Uterus (tissue), 3 donors: ENCODE measurements at regions not wholly inside any gene's neighbourhood (a gene's known extent, or its start where the extent isn't known, plus 50 kb on each side); places are given as distances from the start of the nearest gene placed in this dataset.

ENCODE experiments used
- DNase-seq, 2 donors: peaks; one replicate each; pipeline ENCODE4 v3.0.0-alpha.2; 2019 to 2020
- H3K27ac ChIP-seq, 2 donors: fragments of 200-600 bp; sonication (generic); 1 replicate in 1 of 2; 2 replicates in 1 of 2; pipeline ENCODE4 v1.5.1; 2016 to 2018
- H3K27me3 ChIP-seq, 2 donors: fragments of 200-600 bp; sonication (generic); one replicate each; pipeline ENCODE4 v1.5.1; 2018 to 2019; ENCODE audit warnings: control low read depth in 1 of 2
- H3K36me3 ChIP-seq, 2 donors: fragments of 200-600 bp; sonication (generic); one replicate each; pipeline ENCODE4 v1.5.1; 2019; ENCODE audit warnings: control low read depth in 1 of 2
- H3K4me1 ChIP-seq, 2 donors: fragments of 200-600 bp; sonication (generic); one replicate each; pipeline ENCODE4 v1.5.1; 2018 to 2019; ENCODE audit warnings: control low read depth in 1 of 2
- H3K4me3 ChIP-seq, 2 donors: fragments of 200-600 bp; sonication (generic); 1 replicate in 1 of 2; 2 replicates in 1 of 2; pipeline ENCODE4 v1.5.1; 2018 to 2019; ENCODE audit warnings: mild to moderate bottlenecking in 1 of 2
- H3K9me3 ChIP-seq, 2 donors: fragments of 200-600 bp; sonication (generic); one replicate each; pipeline ENCODE4 v1.5.1; 2019; ENCODE audit warnings: control low read depth in 1 of 2
- CTCF ChIP-seq, 4 experiments: fragments of 200-600 bp in 2 of 4; fragments of 450-650 bp in 2 of 4; sonication (generic) in 2 of 4; IDR thresholded peaks; one replicate each; pipeline ENCODE4 v1.5.1; 2016 to 2019; ENCODE audit warnings: antibody characterized with exemption in 4 of 4, mild to moderate bottlenecking in 2 of 4, moderate library complexity in 1 of 4
- POLR2A ChIP-seq, 2 donors: fragments of 450-650 bp; IDR thresholded peaks; one replicate each; pipeline ENCODE4 v1.6.1; 2016; ENCODE audit warnings: antibody characterized with exemption in 2 of 2, mild to moderate bottlenecking in 1 of 2, moderate library complexity in 1 of 2
- intact Hi-C: fragments of 100-400 bp; cut with DNase I; formaldehyde crosslinking; loops from one replicate; pipeline ENCODE4 v1.15.1; 2023; ENCODE audit warnings: low total_unique reads
- donor health status: DM: yes; HTN: yes; CAD: no.

- no peaks in the 10 kb centered on the region for H3K27me3 ChIP-seq
- TF ChIP-seq CTCF (IDR thresholded peaks at IDR 0.05) (no peak), POLR2A (IDR thresholded peaks at IDR 0.05) (no peak)
- DNase-seq, result no peak
- H3K9me3 ChIP-seq, result no peaks in the 10 kb centered on the region
- no peaks in the 10 kb centered on the region for H3K36me3 ChIP-seq
- no peak overlapping the region for H3K4me3 ChIP-seq
- no peaks in the 10 kb centered on the region for H3K4me1 ChIP-seq
- intact Hi-C loops, result no loop called here
- H3K27ac ChIP-seq, result no peak overlapping the region
Observed at GRCh38 chr4:20101831-20102230, 149.9 kb upstream of the SLIT2 start.

- Histone ChIP-seq H3K4me1 (no peaks in the 10 kb centered on the region), H3K36me3 (no peaks in the 10 kb centered on the region), H3K27me3 (no peaks in the 10 kb centered on the region), H3K9me3 (no peaks in the 10 kb centered on the region), H3K4me3 (no peak overlapping the region), H3K27ac (no peak overlapping the region)
- TF ChIP-seq POLR2A (IDR thresholded peaks at IDR 0.05) (no peak), CTCF (IDR thresholded peaks at IDR 0.05) (no peak)
- no peak for DNase-seq
- intact Hi-C loops, result no loop called here
Observed at GRCh38 chr4:20096911-20097310, 154.8 kb upstream of the SLIT2 start.

GRCh38 chr4:20095805-20096541, 155.7 kb upstream of the SLIT2 start:
- Histone ChIP-seq H3K4me1 (no peaks in the 10 kb centered on the region), H3K27me3 (no peaks in the 10 kb centered on the region), H3K9me3 (no peaks in the 10 kb centered on the region), H3K4me3 (no peak overlapping the region), H3K36me3 (no peaks in the 10 kb centered on the region), H3K27ac (no peak overlapping the region)
- no peak for DNase-seq
- TF ChIP-seq CTCF (IDR thresholded peaks at IDR 0.05), result no peak
- intact Hi-C loops, result no loop called here

DNA sequence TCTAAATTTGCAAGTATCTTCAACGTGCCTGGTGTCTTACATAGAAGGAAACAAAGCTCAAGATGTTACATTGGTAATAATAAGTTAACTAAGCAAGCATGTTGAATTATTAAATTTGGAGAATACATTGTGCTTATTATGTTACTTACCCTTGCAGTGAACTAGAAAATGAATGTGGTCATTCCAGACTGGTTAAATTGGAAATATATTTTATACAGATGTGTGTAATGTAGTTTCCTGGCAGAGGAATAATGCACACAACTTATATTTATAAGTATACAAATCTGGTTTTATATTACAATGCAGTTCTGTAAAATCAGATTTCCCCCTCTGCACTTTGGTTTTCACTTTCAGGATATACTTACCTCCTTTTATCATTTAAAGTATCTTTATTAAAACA, 159.9 kb upstream of the SLIT2 start:
- Histone ChIP-seq H3K27me3 (no peaks in the 10 kb centered on the region), H3K9me3 (no peaks in the 10 kb centered on the region), H3K27ac (no peak overlapping the region), H3K4me1 (no peaks in the 10 kb centered on the region), H3K4me3 (no peak overlapping the region), H3K36me3 (no peaks in the 10 kb centered on the region)
- DNase-seq, result no peak
- intact Hi-C loops, result no loop called here
- TF ChIP-seq POLR2A (IDR thresholded peaks at IDR 0.05) (no peak), CTCF (IDR thresholded peaks at IDR 0.05) (no peak)

DNA sequence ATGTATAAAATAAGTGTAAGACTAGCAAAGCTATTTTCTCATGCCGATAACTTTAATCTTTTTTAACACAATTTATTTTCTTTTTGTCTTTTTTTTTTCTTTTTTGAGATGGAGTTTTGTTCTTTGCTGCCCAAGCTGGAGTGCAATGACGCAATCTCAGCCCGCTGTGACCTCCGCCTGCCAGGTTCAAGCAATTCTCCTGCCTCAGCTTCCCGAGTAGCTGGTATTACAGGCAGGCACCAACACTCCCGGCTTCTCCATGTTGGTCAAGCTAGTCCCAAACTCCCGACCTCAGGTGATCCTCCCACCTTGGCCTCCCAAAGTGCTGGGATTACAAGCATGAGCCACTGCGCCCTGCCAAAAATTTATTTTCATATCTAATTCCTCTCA, 164.2 kb upstream of the SLIT2 start:
- Histone ChIP-seq H3K4me3 (no peak overlapping the region), H3K36me3 (no peaks in the 10 kb centered on the region), H3K27ac (no peak overlapping the region), H3K27me3 (no peaks in the 10 kb centered on the region), H3K4me1 (no peaks in the 10 kb centered on the region), H3K9me3 (no peaks in the 10 kb centered on the region)
- TF ChIP-seq POLR2A (IDR thresholded peaks at IDR 0.05) (no peak), CTCF (IDR thresholded peaks at IDR 0.05) (no peak)
- intact Hi-C loops, result no loop called here
- no peak for DNase-seq
